T-cell (primary cell): ENCODE measurements at regions not wholly inside any gene's neighbourhood (a gene's known extent, or its start where the extent isn't known, plus 50 kb on each side); places are given as distances from the start of the nearest gene placed in this dataset.

Experiments used
- ATAC-seq, 4 experiments: fragments of 200-7000 bp in 3 of 4; fragments of 150-1000 bp in 1 of 4; cut with Tn5 transposase; replicated peaks in 1 of 4; 1 replicate in 3 of 4; 2 replicates in 1 of 4; pipeline ENCODE4 v1.10.0; 2021; ENCODE audit warnings: moderate library complexity in 3 of 4, mild to moderate bottlenecking in 2 of 4, moderate number of reproducible peaks in 1 of 4
- CTCF ChIA-PET, 2 donors: fragments of 300-600 bp; sonication (Branson Sonifier 250); formaldehyde crosslinking; loops; one replicate each; lab custom pipeline; 2022; ENCODE audit warnings: antibody characterized with exemption in 2 of 2; lab: Charles Lee
- POLR2A ChIA-PET, 2 donors: fragments of 300-600 bp; sonication (Branson Sonifier 250); formaldehyde crosslinking; loops; one replicate each; lab custom pipeline; 2022; ENCODE audit warnings: antibody characterized with exemption in 2 of 2; lab: Charles Lee
- DNase-seq, 35 experiments: peaks; one replicate each; pipeline versions ENCODE4 v3.0.0 to v3.0.0-alpha.2; 2013 to 2023
- H3K27ac ChIP-seq: one replicate; pipeline ENCODE4 v1.5.1; 2013; ENCODE audit warnings: low read length
- H3K27me3 ChIP-seq, 2 experiments: replicated peaks in 1 of 2; 1 replicate in 1 of 2; 2 replicates in 1 of 2; pipeline versions ENCODE4 v1.6.1 to v1.7.0; 2013; ENCODE audit warnings: low read length in 1 of 2, mixed read lengths in 1 of 2; ENCODE audit not compliant: control insufficient read depth in 2 of 2, insufficient read depth in 2 of 2; ENCODE audit errors: extremely low read depth in 1 of 2
- H3K36me3 ChIP-seq, 2 donors: 1 replicate in 1 of 2; 2 replicates in 1 of 2; pipeline versions ENCODE4 v1.6.1 to v1.7.0; 2013; ENCODE audit warnings: low read length in 1 of 2; ENCODE audit not compliant: control insufficient read depth in 2 of 2, insufficient read depth in 1 of 2; ENCODE audit errors: extremely low read depth in 1 of 2
- H3K4me1 ChIP-seq, 2 experiments: 1 replicate in 1 of 2; 2 replicates in 1 of 2; pipeline versions ENCODE4 v1.6.1 to v1.7.0; 2013; ENCODE audit warnings: low read length in 2 of 2, mixed read lengths in 1 of 2; ENCODE audit not compliant: insufficient read depth in 2 of 2, control insufficient read depth in 1 of 2; ENCODE audit errors: extremely low read depth in 1 of 2
- H3K4me3 ChIP-seq, 2 donors: 1 replicate in 1 of 2; 2 replicates in 1 of 2; pipeline versions ENCODE4 v1.5.1 to v1.7.0; 2013; ENCODE audit warnings: mild to moderate bottlenecking in 2 of 2, low read length in 1 of 2, moderate library complexity in 1 of 2; ENCODE audit not compliant: control insufficient read depth in 1 of 2; ENCODE audit errors: extremely low read depth in 1 of 2
- H3K9me3 ChIP-seq: 2 replicates; pipeline ENCODE4 v1.7.0; 2013
- H3K27ac Mint-ChIP-seq, 2 donors: one replicate each; pipeline ENCODE4 v1.8.0; 2020 to 2021; ENCODE audit warnings: mild to moderate bottlenecking in 2 of 2, mixed read lengths in 2 of 2
- H3K27me3 Mint-ChIP-seq, 2 donors: one replicate each; pipeline ENCODE4 v1.8.0; 2021 to 2022; ENCODE audit warnings: mixed read lengths in 2 of 2
- H3K36me3 Mint-ChIP-seq: one replicate; pipeline ENCODE4 v1.8.0; 2021; ENCODE audit warnings: mixed read lengths
- H3K4me1 Mint-ChIP-seq, 3 donors: one replicate each; pipeline ENCODE4 v1.8.0; 2020 to 2022; ENCODE audit warnings: mixed read lengths in 3 of 3, mild to moderate bottlenecking in 1 of 3
- H3K4me3 Mint-ChIP-seq, 3 donors: one replicate each; pipeline ENCODE4 v1.8.0; 2020 to 2022; ENCODE audit warnings: mild to moderate bottlenecking in 3 of 3, mixed read lengths in 3 of 3, moderate library complexity in 3 of 3
- H3K9me3 Mint-ChIP-seq, 3 donors: one replicate each; pipeline ENCODE4 v1.8.0; 2020 to 2022; ENCODE audit warnings: mixed read lengths in 3 of 3
- WGBS: methylation state at CpG from one replicate; pipeline ENCODE4 v1.1.5; 2013; ENCODE audit warnings: missing lambda C conversion rate; ENCODE audit not compliant: insufficient coverage; 5-methylcytosine and 5-hydroxymethylcytosine counted together

- 54% methylated on average over 5 of the region's 6 CpGs for WGBS
- DNase-seq (no peak), ATAC-seq (no peak)
- peaks cover 0 to 3% (median 2%) of the 10 kb centered on the region in 3 donors for H3K9me3 Mint-ChIP-seq
- ChIA-PET CTCF (no interaction called here), POLR2A (no interaction called here)
- Histone ChIP-seq H3K4me1 (no peaks in the 10 kb centered on the region), H3K27ac (no peak overlapping the region), H3K4me3 (no peak overlapping the region), H3K9me3 (no peaks in the 10 kb centered on the region), H3K27me3 (peaks cover 0 to 44% of the 10 kb centered on the region in 2 experiments), H3K36me3 (no peaks in the 10 kb centered on the region)
- H3K27ac Mint-ChIP-seq: no peak overlapping the region
- no peak overlapping the region for H3K4me3 Mint-ChIP-seq
- H3K36me3 Mint-ChIP-seq: no peaks in the 10 kb centered on the region
- H3K4me1 Mint-ChIP-seq: no peaks in the 10 kb centered on the region
- peaks cover 20 to 54% of the 10 kb centered on the region in 2 donors for H3K27me3 Mint-ChIP-seq
These were observed 283.1 kb downstream of the PREX1 start for GRCh38 chr20:48544402-48545339.

GRCh38 chr20:48541581-48542071 lies 286.2 kb downstream of the PREX1 start:
- peaks cover 0 to 3% (median 2%) of the 10 kb centered on the region in 3 donors for H3K9me3 Mint-ChIP-seq
- H3K36me3 Mint-ChIP-seq: no peaks in the 10 kb centered on the region
- H3K36me3 ChIP-seq: no peaks in the 10 kb centered on the region
- DNase-seq (no peak), ATAC-seq (no peak)
- H3K9me3 ChIP-seq: no peaks in the 10 kb centered on the region
- peaks cover 0 to 46% of the 10 kb centered on the region in 2 experiments for H3K27me3 ChIP-seq
- no peak overlapping the region for H3K27ac ChIP-seq
- CTCF ChIA-PET: no interaction called here
- POLR2A ChIA-PET: no interaction called here
- H3K4me1 ChIP-seq: no peaks in the 10 kb centered on the region
- H3K27me3 Mint-ChIP-seq: peaks cover 26 to 51% of the 10 kb centered on the region in 2 donors
- 47% methylated on average over 9 of the region's 10 CpGs for WGBS
- H3K4me3 ChIP-seq: no peak overlapping the region
- no peaks in the 10 kb centered on the region for H3K4me1 Mint-ChIP-seq
- H3K4me3 Mint-ChIP-seq: no peak overlapping the region
- no peak overlapping the region for H3K27ac Mint-ChIP-seq

GRCh38 chr20:48538856-48539255 lies 288.9 kb downstream of the PREX1 start:
- no CpG with 5 or more reads among the region's 3 CpGs for WGBS
- POLR2A ChIA-PET: no interaction called here
- H3K27ac Mint-ChIP-seq: no peak overlapping the region
- H3K27me3 Mint-ChIP-seq: peaks cover 21 to 36% of the 10 kb centered on the region in 2 donors
- H3K27ac ChIP-seq: no peak overlapping the region
- no peak for ATAC-seq
- no peak overlapping the region for H3K4me3 Mint-ChIP-seq
- no peaks in the 10 kb centered on the region for H3K36me3 ChIP-seq
- no peak overlapping the region for H3K4me3 ChIP-seq
- no peaks in the 10 kb centered on the region for H3K4me1 ChIP-seq
- DNase-seq: no peak
- H3K27me3 ChIP-seq: peaks cover 0 to 32% of the 10 kb centered on the region in 2 experiments
- CTCF ChIA-PET: no interaction called here
- H3K36me3 Mint-ChIP-seq: no peaks in the 10 kb centered on the region
- no peaks in the 10 kb centered on the region for H3K4me1 Mint-ChIP-seq
- H3K9me3 ChIP-seq: no peaks in the 10 kb centered on the region
- peaks cover 0 to 3% (median 2%) of the 10 kb centered on the region in 3 donors for H3K9me3 Mint-ChIP-seq

GRCh38 chr20:48538058-48538825 lies 289.6 kb downstream of the PREX1 start:
- Histone ChIP-seq H3K9me3 (no peaks in the 10 kb centered on the region), H3K4me1 (no peaks in the 10 kb centered on the region), H3K27ac (no peak overlapping the region), H3K27me3 (peaks cover 0 to 26% of the 10 kb centered on the region in 2 experiments), H3K36me3 (no peaks in the 10 kb centered on the region), H3K4me3 (no peak overlapping the region)
- no peaks in the 10 kb centered on the region for H3K36me3 Mint-ChIP-seq
- no peak overlapping the region for H3K27ac Mint-ChIP-seq
- ChIA-PET CTCF (no interaction called here), POLR2A (no interaction called here)
- no peaks in the 10 kb centered on the region for H3K4me1 Mint-ChIP-seq
- peaks cover 0 to 3% (median 2%) of the 10 kb centered on the region in 3 donors for H3K9me3 Mint-ChIP-seq
- H3K4me3 Mint-ChIP-seq: no peak overlapping the region
- DNase-seq: no peak
- WGBS: 19% methylated on average over 2 of the region's 10 CpGs
- ATAC-seq: no peak
- H3K27me3 Mint-ChIP-seq: peaks cover 20 to 30% of the 10 kb centered on the region in 2 donors

- H3K36me3 Mint-ChIP-seq: no peaks in the 10 kb centered on the region
- no peak overlapping the region for H3K4me3 Mint-ChIP-seq
- no peaks in the 10 kb centered on the region for H3K9me3 Mint-ChIP-seq
- ChIA-PET POLR2A (no interaction called here), CTCF (no interaction called here)
- Histone ChIP-seq H3K9me3 (no peaks in the 10 kb centered on the region), H3K27ac (no peak overlapping the region), H3K4me3 (no peak overlapping the region), H3K4me1 (no peaks in the 10 kb centered on the region), H3K36me3 (no peaks in the 10 kb centered on the region), H3K27me3 (peaks cover 0 to 14% of the 10 kb centered on the region in 2 experiments)
- no peak overlapping the region for H3K27ac Mint-ChIP-seq
- H3K27me3 Mint-ChIP-seq: peaks cover 12 to 17% of the 10 kb centered on the region in 2 donors
- WGBS: 100% methylated on average over 2 of the region's 2 CpGs
- ATAC-seq: no peak
- H3K4me1 Mint-ChIP-seq: no peaks in the 10 kb centered on the region
- DNase-seq: no peak
These were observed 291.6 kb downstream of the PREX1 start for GRCh38 chr20:48536206-48536605.

GRCh38 chr20:48535556-48535955 lies 292.2 kb downstream of the PREX1 start:
- Histone ChIP-seq H3K27ac (no peak overlapping the region), H3K36me3 (no peaks in the 10 kb centered on the region), H3K9me3 (no peaks in the 10 kb centered on the region), H3K4me3 (no peak overlapping the region), H3K27me3 (peaks cover 0 to 15% of the 10 kb centered on the region in 2 experiments), H3K4me1 (no peaks in the 10 kb centered on the region)
- Mint-ChIP-seq H3K27me3 (peaks cover 12 to 14% of the 10 kb centered on the region in 2 donors), H3K36me3 (no peaks in the 10 kb centered on the region), H3K4me1 (no peaks in the 10 kb centered on the region), H3K9me3 (no peaks in the 10 kb centered on the region), H3K27ac (no peak overlapping the region), H3K4me3 (no peak overlapping the region)
- ChIA-PET CTCF (no interaction called here), POLR2A (no interaction called here)
- 71% methylated on average over 4 of the region's 5 CpGs for WGBS
- ATAC-seq: no peak
- no peak for DNase-seq
